ENCODE measurements at regions not wholly inside any gene's neighbourhood (a gene's known extent, or its start where the extent isn't known, plus 50 kb on each side); places are given as distances from the start of the nearest gene placed in this dataset.

- Histone ChIP-seq H3K4me3 (ENCODE audit: low read depth in 2 of 2, low read length in 1 of 2) (no peak overlapping the region), H3K9me3 (no peaks in the 10 kb centered on the region), H3K4me2 (no peak overlapping the region), H3K79me2 (ENCODE audit: insufficient read depth) (no peaks in the 10 kb centered on the region), H3K27me3 (ENCODE audit: insufficient read depth) (no peaks in the 10 kb centered on the region), H3K9ac (no peak overlapping the region), H3K9me2 (no peaks in the 10 kb centered on the region), H3K27ac (ENCODE audit: low read depth in 2 of 2, low read length in 1 of 2) (no peak overlapping the region), H3K36me3 (replicated peaks in 1 of 2; ENCODE audit: control insufficient read depth in 1 of 2, insufficient read depth in 2 of 2, low read length in 1 of 2) (no peaks in the 10 kb centered on the region), H4K20me1 (ENCODE audit: insufficient read depth) (no peaks in the 10 kb centered on the region), H3F3A (replicated peaks; ENCODE audit: insufficient read depth) (no peaks in the 10 kb centered on the region), H2AFZ (ENCODE audit: low read depth) (no peak overlapping the region), H3K4me1 (ENCODE audit: control insufficient read depth in 1 of 2, insufficient read depth in 2 of 2, low read depth in 1 of 2, low read length in 1 of 2) (no peaks in the 10 kb centered on the region)
- WGBS (ENCODE audit: low lambda C conversion rate) = 36% methylated on average over 8 of the region's 8 CpGs
- DNase-seq = no peak
- ChIA-PET CTCF (no interaction called here), POLR2A (no interaction called here)
- TF ChIP-seq GATA2 (CRISPR knock-in tag; IDR thresholded peaks at IDR 0.05) = no peak
- TF ChIP-seq SIN3A (IDR thresholded peaks at IDR 0.05; ENCODE audit: borderline replicate concordance, low read depth, low read length) = no peak
- TF ChIP-seq MXI1 (IDR thresholded peaks at IDR 0.05; ENCODE audit: low read depth, low read length) = no peak
- no peak for TF ChIP-seq RFX5 (IDR thresholded peaks at IDR 0.05; ENCODE audit: low read length)
- no peak for TF ChIP-seq EZH2phosphoT487 (IDR thresholded peaks at IDR 0.05; ENCODE audit: borderline replicate concordance, low read depth)
- TF ChIP-seq USF2 (IDR thresholded peaks at IDR 0.05; ENCODE audit: borderline replicate concordance, low read depth, low read length) = no peak
- no peak for TF ChIP-seq PBX3 (IDR thresholded peaks at IDR 0.05)
- TF ChIP-seq GABPA (IDR thresholded peaks at IDR 0.05; ENCODE audit: low read depth) = no peak
- no peak for TF ChIP-seq NRF1 (IDR thresholded peaks at IDR 0.05; ENCODE audit: low read depth, low read length)
Measured at GRCh38 chr20:11328839-11329238, 588.9 kb upstream of the BTBD3 start.

GRCh38 chr20:11329271-11329670 is 588.4 kb upstream of the BTBD3 start:
- H3K27me3 ChIP-seq (ENCODE audit: insufficient read depth) = no peaks in the 10 kb centered on the region
- no peaks in the 10 kb centered on the region for H3F3A ChIP-seq (replicated peaks; ENCODE audit: insufficient read depth)
- no peak overlapping the region for H3K9ac ChIP-seq
- no peaks in the 10 kb centered on the region for H3K4me1 ChIP-seq (ENCODE audit: control insufficient read depth in 1 of 2, insufficient read depth in 2 of 2, low read depth in 1 of 2, low read length in 1 of 2)
- H3K9me2 ChIP-seq = 0 out of 2 replicates have a peak, but pooled peaks cover 1% of the 10 kb centered on the region
- no peaks in the 10 kb centered on the region for H3K36me3 ChIP-seq (replicated peaks in 1 of 2; ENCODE audit: control insufficient read depth in 1 of 2, insufficient read depth in 2 of 2, low read length in 1 of 2)
- POLR2A ChIA-PET = no interaction called here
- H4K20me1 ChIP-seq (ENCODE audit: insufficient read depth) = no peaks in the 10 kb centered on the region
- no peak overlapping the region for H3K27ac ChIP-seq (ENCODE audit: low read depth in 2 of 2, low read length in 1 of 2)
- H3K4me3 ChIP-seq (ENCODE audit: low read depth in 2 of 2, low read length in 1 of 2) = no peak overlapping the region
- H3K9me3 ChIP-seq = no peaks in the 10 kb centered on the region
- TF ChIP-seq PBX3 (IDR thresholded peaks at IDR 0.05) (no peak), EZH2phosphoT487 (IDR thresholded peaks at IDR 0.05; ENCODE audit: borderline replicate concordance, low read depth) (no peak), NFIC (IDR thresholded peaks at IDR 0.05; ENCODE audit: borderline replicate concordance) (no peak), RCOR1 (IDR thresholded peaks at IDR 0.05; ENCODE audit: low read length) (no peak), EP300 (IDR thresholded peaks at IDR 0.05; ENCODE audit: borderline replicate concordance in 1 of 2, low read depth in 1 of 2, low read length in 1 of 2) (no peak), MEF2A (IDR thresholded peaks at IDR 0.05; ENCODE audit: borderline replicate concordance, low read depth) (no peak), MXI1 (IDR thresholded peaks at IDR 0.05; ENCODE audit: low read depth, low read length) (no peak), ZBTB33 (IDR thresholded peaks at IDR 0.05; ENCODE audit: borderline replicate concordance, low read depth) (no peak), POLR2AphosphoS5 (IDR thresholded peaks at IDR 0.05; ENCODE audit: low read depth, low read length) (no peak), FOSL2 (IDR thresholded peaks at IDR 0.05; ENCODE audit: borderline replicate concordance, low read depth) (no peak), TCF12 (IDR thresholded peaks at IDR 0.05) (no peak)
- 48% methylated on average over 1 of the region's 1 CpG for WGBS (ENCODE audit: low lambda C conversion rate)
- H3K4me2 ChIP-seq = no peak overlapping the region
- no peak overlapping the region for H2AFZ ChIP-seq (ENCODE audit: low read depth)
- H3K79me2 ChIP-seq (ENCODE audit: insufficient read depth) = no peaks in the 10 kb centered on the region
- CTCF ChIA-PET = no interaction called here
- DNase-seq = no peak
